ENCODE measurements at regions not wholly inside any gene's neighbourhood (a gene's known extent, or its start where the extent isn't known, plus 50 kb on each side); places are given as distances from the start of the nearest gene placed in this dataset.

- TF ChIP-seq ZNF148 (tag by site-specific recombination; IDR thresholded peaks at IDR 0.05; ENCODE audit: borderline replicate concordance) (no peak), RBAK (tag by site-specific recombination; IDR thresholded peaks at IDR 0.05) (no peak), ZNF146 (tag by site-specific recombination; IDR thresholded peaks at IDR 0.05) (no peak), ZNF426 (tag by site-specific recombination; IDR thresholded peaks at IDR 0.05) (no peak), ZNF394 (tag by site-specific recombination; IDR thresholded peaks at IDR 0.05; ENCODE audit: borderline replicate concordance) (no peak), ZFP37 (tag by site-specific recombination; IDR thresholded peaks at IDR 0.05) (no peak)
Observed at GRCh38 chr5:60519372-60519771, 180.6 kb downstream of the DEPDC1B start (continued).

GRCh38 chr5:60517850-60518249, 182.1 kb downstream of the DEPDC1B start:
- H3K36me3 ChIP-seq (ENCODE audit: control insufficient read depth in 2 of 2, insufficient read depth in 1 of 2, low read length in 2 of 2): no peaks in the 10 kb centered on the region
- H3K27ac ChIP-seq (ENCODE audit: extremely low read depth, low read depth, low read length): no peak overlapping the region
- H3K4me1 ChIP-seq (ENCODE audit: control insufficient read depth, insufficient read depth, low read length): no peaks in the 10 kb centered on the region
- no peak overlapping the region for H3K4me3 ChIP-seq (ENCODE audit: low read depth, low read length)
- TF ChIP-seq ZNF10 (tag by site-specific recombination; IDR thresholded peaks at IDR 0.05): no peak
- no peak for TF ChIP-seq BCL11A (tag by site-specific recombination; IDR thresholded peaks at IDR 0.05; ENCODE audit: low read depth)
- no peak for TF ChIP-seq ZNF433 (tag by site-specific recombination; IDR thresholded peaks at IDR 0.05; ENCODE audit: low read depth)
- TF ChIP-seq PRDM1 (tag by site-specific recombination; IDR thresholded peaks at IDR 0.05): no peak
- TF ChIP-seq, protein P1, sequence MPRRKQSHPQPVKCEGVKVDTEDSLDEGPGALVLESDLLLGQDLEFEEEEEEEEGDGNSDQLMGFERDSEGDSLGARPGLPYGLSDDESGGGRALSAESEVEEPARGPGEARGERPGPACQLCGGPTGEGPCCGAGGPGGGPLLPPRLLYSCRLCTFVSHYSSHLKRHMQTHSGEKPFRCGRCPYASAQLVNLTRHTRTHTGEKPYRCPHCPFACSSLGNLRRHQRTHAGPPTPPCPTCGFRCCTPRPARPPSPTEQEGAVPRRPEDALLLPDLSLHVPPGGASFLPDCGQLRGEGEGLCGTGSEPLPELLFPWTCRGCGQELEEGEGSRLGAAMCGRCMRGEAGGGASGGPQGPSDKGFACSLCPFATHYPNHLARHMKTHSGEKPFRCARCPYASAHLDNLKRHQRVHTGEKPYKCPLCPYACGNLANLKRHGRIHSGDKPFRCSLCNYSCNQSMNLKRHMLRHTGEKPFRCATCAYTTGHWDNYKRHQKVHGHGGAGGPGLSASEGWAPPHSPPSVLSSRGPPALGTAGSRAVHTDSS (tag by site-specific recombination; IDR thresholded peaks at IDR 0.05): no peak
- no peak for TF ChIP-seq ZNF366 (tag by site-specific recombination; conservative IDR thresholded peaks at IDR 0.05)
- no peak for TF ChIP-seq ZNF558 (tag by site-specific recombination; IDR thresholded peaks at IDR 0.05)
- no peak for TF ChIP-seq ZNF416 (tag by site-specific recombination; IDR thresholded peaks at IDR 0.05)
- no peak for TF ChIP-seq ZNF335 (tag by site-specific recombination; conservative IDR thresholded peaks at IDR 0.05)
- ChIA-PET CTCF (no interaction called here), POLR2A (no interaction called here)
- H3K9me3 ChIP-seq (ENCODE audit: control insufficient read depth, insufficient read depth, low read depth, low read length): no peaks in the 10 kb centered on the region

- Histone ChIP-seq H3K27ac (ENCODE audit: extremely low read depth, low read depth, low read length) (no peak overlapping the region), H3K9me3 (ENCODE audit: control insufficient read depth, insufficient read depth, low read depth, low read length) (no peaks in the 10 kb centered on the region), H3K4me1 (ENCODE audit: control insufficient read depth, insufficient read depth, low read length) (no peaks in the 10 kb centered on the region), H3K36me3 (ENCODE audit: control insufficient read depth in 2 of 2, insufficient read depth in 1 of 2, low read length in 2 of 2) (no peaks in the 10 kb centered on the region), H3K4me3 (ENCODE audit: low read depth, low read length) (no peak overlapping the region)
- ChIA-PET CTCF (no interaction called here), POLR2A (no interaction called here)
- TF ChIP-seq ZSCAN30 (tag by site-specific recombination; IDR thresholded peaks at IDR 0.05): no peak
- no peak for TF ChIP-seq ZNF544 (tag by site-specific recombination; IDR thresholded peaks at IDR 0.05)
- TF ChIP-seq, protein P2, sequence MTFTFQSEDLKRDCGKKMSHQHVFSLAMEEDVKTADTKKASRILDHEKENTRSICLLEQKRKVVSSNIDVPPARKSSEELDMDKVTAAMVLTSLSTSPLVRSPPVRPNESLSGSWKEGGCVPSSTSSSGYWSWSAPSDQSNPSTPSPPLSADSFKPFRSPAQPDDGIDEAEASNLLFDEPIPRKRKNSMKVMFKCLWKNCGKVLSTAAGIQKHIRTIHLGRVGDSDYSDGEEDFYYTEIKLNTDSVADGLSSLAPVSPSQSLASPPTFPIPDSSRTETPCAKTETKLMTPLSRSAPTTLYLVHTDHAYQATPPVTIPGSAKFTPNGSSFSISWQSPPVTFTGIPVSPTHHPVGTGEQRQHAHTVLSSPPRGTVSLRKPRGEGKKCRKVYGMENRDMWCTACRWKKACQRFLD (tag by site-specific recombination; IDR thresholded peaks at IDR 0.05): no peak
- no peak for TF ChIP-seq ZNF350 (tag by site-specific recombination; IDR thresholded peaks at IDR 0.05)
- no peak for TF ChIP-seq AEBP2 (tag by site-specific recombination; IDR thresholded peaks at IDR 0.05; ENCODE audit: borderline replicate concordance)
- TF ChIP-seq ZBTB11 (tag by site-specific recombination; conservative IDR thresholded peaks at IDR 0.05; ENCODE audit: low read depth): no peak
- no peak for TF ChIP-seq ZNF514 (tag by site-specific recombination; IDR thresholded peaks at IDR 0.05)
- no peak for TF ChIP-seq ZNF10 (tag by site-specific recombination; IDR thresholded peaks at IDR 0.05)
Observed at GRCh38 chr5:60517094-60517694, 182.8 kb downstream of the DEPDC1B start.
